ENCODE measurements at regions not wholly inside any gene's neighbourhood (a gene's known extent, or its start where the extent isn't known, plus 50 kb on each side); places are given as distances from the start of the nearest gene placed in this dataset.
A peak's percentile ranks its signal among the peaks of the same experiment; 100 is the strongest.

DNA sequence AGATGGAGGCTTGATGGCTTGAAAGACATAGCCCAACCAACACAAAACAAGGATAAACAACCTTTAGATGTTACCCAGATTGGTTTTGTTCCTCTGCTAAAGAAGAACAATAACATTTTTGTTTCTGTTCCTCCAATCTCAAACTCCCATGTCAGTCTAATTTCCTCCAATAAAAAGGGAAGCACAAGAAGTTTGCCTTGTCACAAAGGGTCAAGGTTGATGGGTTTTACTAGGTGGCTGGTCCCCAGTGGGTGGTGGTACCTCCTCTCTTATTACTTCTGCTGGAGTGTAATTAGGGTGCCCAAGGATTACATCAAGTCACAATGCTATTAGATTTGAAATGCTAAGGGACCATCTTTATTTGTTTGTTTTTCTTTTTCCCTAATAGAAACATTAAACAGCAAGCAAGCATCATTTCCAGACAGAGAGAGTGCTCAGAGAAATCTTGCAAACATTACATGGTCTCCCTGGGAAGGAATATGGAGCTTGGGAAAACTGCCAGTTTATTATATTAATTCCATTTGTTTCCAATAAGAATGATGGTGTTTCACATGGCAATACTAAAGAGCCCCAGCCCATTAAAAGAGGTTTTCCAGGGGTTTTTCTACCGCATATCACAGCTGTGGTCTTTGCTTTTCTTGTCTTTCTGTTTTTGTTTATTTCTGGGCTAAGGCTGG, 78.3 kb upstream of the AOAH start:
- DNase-seq, result no peak

DNA sequence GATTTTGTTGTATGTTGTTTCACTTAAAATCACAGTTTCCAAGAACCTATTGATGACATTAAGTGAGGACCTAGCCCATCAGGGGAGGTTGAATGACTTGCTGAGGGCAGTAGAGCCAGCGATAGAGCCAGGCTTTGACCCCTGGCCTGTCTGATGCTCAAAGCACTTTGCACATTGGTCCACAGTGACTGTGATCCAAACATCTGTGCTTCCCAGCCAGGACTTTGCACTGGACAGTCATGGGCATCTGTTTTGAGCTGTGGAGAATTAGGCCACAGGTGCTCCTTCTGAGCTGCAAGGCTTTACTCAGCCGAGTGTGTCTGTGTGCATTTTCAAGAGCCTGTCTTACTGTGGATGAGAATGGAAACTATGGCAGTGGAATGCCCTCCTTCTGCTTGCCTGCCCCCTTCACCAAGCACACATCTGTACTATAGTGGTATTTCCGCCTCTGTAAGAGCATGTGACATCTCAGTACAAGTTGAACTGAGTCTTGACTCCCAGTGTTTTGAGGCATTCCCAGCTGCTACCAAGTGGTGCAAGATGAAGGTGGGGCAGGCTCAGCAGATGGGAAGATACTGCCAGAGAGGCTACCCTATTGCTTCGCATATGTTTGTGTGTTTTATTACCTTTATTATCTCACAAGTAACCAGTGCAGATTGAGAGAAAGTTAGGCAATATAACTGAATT, 72.7 kb upstream of the AOAH start:
- DNase-seq, result no peak

- no peak for DNase-seq
Measured at GRCh38 chr7:36795451-36796021, 71.2 kb upstream of the AOAH start.

- DNase-seq, result no peak
Measured at GRCh38 chr7:36794689-36795088, 70.4 kb upstream of the AOAH start.

DNA sequence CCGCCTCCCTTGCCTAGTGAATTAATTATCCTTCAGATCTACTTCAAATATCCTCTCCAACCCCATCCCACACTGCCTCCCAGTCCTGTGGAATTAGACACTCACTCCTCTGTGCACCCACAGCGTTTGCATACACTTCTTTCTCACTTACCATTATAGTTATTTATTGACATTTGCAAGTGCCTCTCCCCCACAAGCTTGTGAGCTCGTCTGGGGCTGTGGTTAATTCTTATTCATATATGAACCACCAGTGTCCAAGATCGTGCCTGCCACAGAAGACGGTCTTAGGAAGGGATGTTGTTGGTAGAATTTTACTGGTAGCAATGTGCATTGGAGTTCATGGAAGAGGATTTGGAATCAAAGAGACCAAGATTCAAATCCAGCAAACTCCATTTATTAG, 68.1 kb upstream of the AOAH start:
- DNase-seq, result no peak

DNA sequence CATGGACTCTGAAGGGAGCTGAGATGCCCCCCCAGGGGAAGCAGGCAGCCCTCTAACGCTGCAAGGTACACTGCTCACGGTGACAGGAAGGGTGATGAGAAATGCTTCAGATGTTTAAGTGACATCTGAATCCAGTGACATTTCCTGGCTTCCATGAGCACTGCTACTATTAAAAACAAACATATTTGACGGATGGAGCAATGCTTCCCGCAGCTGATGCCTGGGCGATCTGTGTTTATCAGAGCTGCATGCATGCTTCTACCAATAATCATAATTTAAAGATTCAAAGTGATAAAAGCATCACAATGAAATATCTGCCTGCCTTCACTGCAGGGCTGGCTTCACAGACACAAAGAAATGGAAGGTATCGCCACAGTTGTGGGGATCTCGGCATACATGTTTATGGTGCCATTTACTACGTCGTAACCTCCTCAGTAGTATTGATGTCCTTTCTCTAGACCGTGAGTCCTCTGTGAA, 66.1 kb upstream of the AOAH start:
- DNase-seq, result no peak

DNA sequence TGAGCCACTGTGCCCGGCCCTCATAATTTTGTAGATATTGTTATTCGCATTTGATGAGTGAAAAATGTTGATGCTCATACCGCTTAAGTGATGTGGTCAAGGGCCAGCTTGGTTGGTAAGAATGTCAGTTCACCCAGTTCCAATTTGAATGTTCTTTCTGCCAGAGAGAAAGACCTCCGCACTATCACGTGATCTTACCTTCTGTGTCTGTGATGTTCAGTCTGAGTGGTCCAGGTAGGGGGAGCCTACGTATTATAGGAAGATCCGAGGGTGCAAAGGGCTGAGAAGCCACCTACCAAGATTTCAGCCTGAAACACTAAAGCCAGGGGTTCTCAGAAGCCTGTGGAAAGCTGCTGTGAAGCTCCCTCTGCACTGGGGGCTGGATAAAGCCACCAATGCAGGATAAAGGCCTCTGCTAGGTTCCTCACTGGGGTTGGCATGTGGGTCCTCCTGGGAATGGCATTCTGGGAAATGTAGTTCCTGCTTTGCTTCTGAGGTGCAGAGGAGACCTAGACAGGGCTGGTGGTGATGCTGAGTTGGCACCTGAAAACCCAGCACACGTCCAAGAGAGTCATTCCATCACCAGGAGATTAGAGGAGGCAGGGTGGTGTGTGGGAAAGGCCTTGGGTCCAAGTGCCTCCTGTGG, 64.7 kb upstream of the AOAH start:
- DNase-seq, result no peak

DNA sequence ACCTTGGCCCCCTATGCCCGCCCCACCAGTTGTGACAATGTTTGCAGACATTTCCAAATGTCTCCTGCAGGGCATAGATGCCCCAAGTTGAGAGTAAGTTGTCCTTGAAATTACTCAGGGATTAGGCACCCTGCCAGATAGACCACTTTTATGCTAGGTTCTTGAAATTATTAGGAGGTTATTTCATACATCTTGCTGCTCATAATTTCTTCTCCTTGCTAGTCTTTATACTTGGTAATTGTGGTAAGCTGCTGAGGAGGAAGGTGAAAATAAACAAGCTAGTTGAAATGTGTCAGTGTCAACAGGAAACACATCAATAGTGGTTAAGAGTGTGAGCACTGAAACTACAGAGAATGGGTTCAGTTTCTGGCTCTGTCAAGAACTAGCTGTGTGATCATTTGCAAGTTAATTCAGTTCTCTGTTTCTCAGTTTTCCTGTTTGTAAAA, 63.7 kb upstream of the AOAH start:
- no peak for DNase-seq

GRCh38 chr7:36784991-36785940, 61.0 kb upstream of the AOAH start:
- DNase-seq, result peak; percentile 15

- no peak for DNase-seq
Measured at GRCh38 chr7:36781011-36781738, 56.9 kb upstream of the AOAH start.

DNA sequence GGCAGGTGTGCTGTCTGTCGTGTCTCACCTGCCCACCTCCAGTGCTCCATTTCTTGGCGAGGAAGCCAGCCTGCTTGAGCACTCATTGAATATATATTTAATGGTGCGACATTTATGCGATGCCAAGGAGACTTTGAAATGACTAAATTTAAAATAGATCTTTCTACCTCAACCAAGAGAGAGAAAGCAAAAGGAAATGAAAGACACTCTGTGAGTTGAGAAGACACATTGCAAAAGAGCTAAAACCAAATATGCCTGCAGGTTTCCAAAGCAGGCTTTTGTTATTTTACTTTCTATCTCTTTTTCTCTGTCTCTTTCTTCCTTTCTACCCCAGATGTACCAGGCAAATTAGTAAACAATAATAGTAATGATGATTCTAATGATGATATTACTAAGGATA, 53.6 kb upstream of the AOAH start:
- DNase-seq, result no peak

GRCh38 chr7:36777062-36777461, 52.8 kb upstream of the AOAH start:
- no peak for DNase-seq

GRCh38 chr7:36775676-36776075, 51.4 kb upstream of the AOAH start:
- DNase-seq, result no peak

DNA sequence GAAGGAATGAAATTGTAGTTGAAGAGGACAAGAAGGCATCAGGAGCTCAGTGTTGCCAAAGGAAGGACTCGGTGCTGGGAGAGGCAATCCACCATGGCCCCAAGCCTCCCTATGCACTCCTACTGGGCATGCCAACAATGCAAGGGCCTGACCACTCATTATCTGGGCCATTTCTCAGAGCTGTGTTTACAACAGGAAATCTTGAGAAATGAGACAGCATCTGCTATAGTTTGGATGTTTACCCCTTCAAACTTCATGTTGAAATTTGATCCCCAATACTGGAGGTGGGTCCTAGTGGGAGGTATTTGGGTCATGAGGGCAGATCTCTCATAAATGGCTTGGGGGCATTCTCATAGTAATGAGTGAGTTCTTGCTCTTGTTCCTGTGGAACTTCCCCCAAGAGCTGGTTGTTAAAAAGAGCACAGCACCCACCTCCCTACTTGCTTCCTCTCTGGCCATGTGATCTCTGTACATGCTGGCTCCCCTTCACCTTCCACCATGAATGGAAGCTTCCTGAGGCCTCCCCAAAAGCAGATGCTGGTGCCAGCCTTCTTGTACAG, 50.8 kb upstream of the AOAH start:
- DNase-seq, result no peak

All from activated naive CD4-positive, alpha-beta T cell treated with anti-CD3 and anti-CD28 coated beads, Interleukin-2, amount 50 U/mL, for 16 hours (primary cell).